ENCODE measurements at regions not wholly inside any gene's neighbourhood (a gene's known extent, or its start where the extent isn't known, plus 50 kb on each side); places are given as distances from the start of the nearest gene placed in this dataset.

GRCh38 chr6:8212720-8213434, 110.5 kb upstream of the EEF1E1 start:
- no peaks in the 10 kb centered on the region for H3K4me1 Mint-ChIP-seq
- H3K9me3 Mint-ChIP-seq = no peaks in the 10 kb centered on the region
- DNase-seq (ENCODE audit: low spot score in 2 of 2) = no peak
- ATAC-seq = no peak
- H3K4me3 Mint-ChIP-seq = no peak overlapping the region
- no peak overlapping the region for H3K27ac Mint-ChIP-seq
- H3K36me3 Mint-ChIP-seq = no peaks in the 10 kb centered on the region

- DNase-seq (ENCODE audit: low spot score in 2 of 2) (no peak), ATAC-seq (no peak)
- H3K4me3 Mint-ChIP-seq = no peak overlapping the region
- no peaks in the 10 kb centered on the region for H3K9me3 Mint-ChIP-seq
- H3K36me3 Mint-ChIP-seq = no peaks in the 10 kb centered on the region
- no peak overlapping the region for H3K27ac Mint-ChIP-seq
- H3K4me1 Mint-ChIP-seq = no peaks in the 10 kb centered on the region
Observed at GRCh38 chr6:8207869-8208191, 105.5 kb upstream of the EEF1E1 start.

- Mint-ChIP-seq H3K27ac (no peak overlapping the region), H3K4me1 (no peaks in the 10 kb centered on the region), H3K36me3 (no peaks in the 10 kb centered on the region), H3K9me3 (no peaks in the 10 kb centered on the region), H3K4me3 (no peak overlapping the region)
- DNase-seq (ENCODE audit: low spot score in 2 of 2) (no peak), ATAC-seq (no peak)
Observed at GRCh38 chr6:8207191-8207868, 105.0 kb upstream of the EEF1E1 start.

- H3K4me1 Mint-ChIP-seq = no peaks in the 10 kb centered on the region
- H3K27ac Mint-ChIP-seq = no peak overlapping the region
- no peak for ATAC-seq
- H3K4me3 Mint-ChIP-seq = no peak overlapping the region
- no peaks in the 10 kb centered on the region for H3K36me3 Mint-ChIP-seq
- no peaks in the 10 kb centered on the region for H3K9me3 Mint-ChIP-seq
- no peak for DNase-seq (ENCODE audit: low spot score in 2 of 2)
Observed at GRCh38 chr6:8203337-8203736, 101.0 kb upstream of the EEF1E1 start.

GRCh38 chr6:8201679-8202078, 99.3 kb upstream of the EEF1E1 start:
- Mint-ChIP-seq H3K36me3 (no peaks in the 10 kb centered on the region), H3K4me1 (no peaks in the 10 kb centered on the region), H3K27ac (no peak overlapping the region), H3K9me3 (no peaks in the 10 kb centered on the region), H3K4me3 (no peak overlapping the region)
- no peak for DNase-seq (ENCODE audit: low spot score in 2 of 2)
- no peak for ATAC-seq

- H3K4me1 Mint-ChIP-seq = no peaks in the 10 kb centered on the region
- no peak for ATAC-seq
Observed at GRCh38 chr6:8200255-8200654, 97.9 kb upstream of the EEF1E1 start.

GRCh38 chr6:8195714-8196102, 93.4 kb upstream of the EEF1E1 start:
- no peaks in the 10 kb centered on the region for H3K4me1 Mint-ChIP-seq

More at GRCh38 chr6:8200255-8200654, 97.9 kb upstream of the EEF1E1 start:
- Mint-ChIP-seq H3K9me3 (no peaks in the 10 kb centered on the region), H3K27ac (no peak overlapping the region), H3K36me3 (no peaks in the 10 kb centered on the region), H3K4me3 (no peak overlapping the region)
- DNase-seq (ENCODE audit: low spot score in 2 of 2) = no peak

GRCh38 chr6:8195040-8195713, 92.8 kb upstream of the EEF1E1 start:
- Mint-ChIP-seq H3K9me3 (no peaks in the 10 kb centered on the region), H3K27ac (no peak overlapping the region), H3K36me3 (no peaks in the 10 kb centered on the region), H3K4me3 (no peak overlapping the region), H3K4me1 (no peaks in the 10 kb centered on the region)
- ATAC-seq (no peak), DNase-seq (ENCODE audit: low spot score in 2 of 2) (no peak)

More at GRCh38 chr6:8195714-8196102, 93.4 kb upstream of the EEF1E1 start:
- Mint-ChIP-seq H3K9me3 (no peaks in the 10 kb centered on the region), H3K27ac (no peak overlapping the region), H3K4me3 (no peak overlapping the region), H3K36me3 (no peaks in the 10 kb centered on the region)
- ATAC-seq (no peak), DNase-seq (ENCODE audit: low spot score in 2 of 2) (no peak)

- ATAC-seq (no peak), DNase-seq (ENCODE audit: low spot score in 2 of 2) (no peak)
- Mint-ChIP-seq H3K36me3 (no peaks in the 10 kb centered on the region), H3K27ac (no peak overlapping the region), H3K4me3 (no peak overlapping the region), H3K9me3 (no peaks in the 10 kb centered on the region), H3K4me1 (no peaks in the 10 kb centered on the region)
Observed at GRCh38 chr6:8194490-8194889, 92.1 kb upstream of the EEF1E1 start.

- Mint-ChIP-seq H3K4me3 (no peak overlapping the region), H3K4me1 (no peaks in the 10 kb centered on the region), H3K27ac (no peak overlapping the region), H3K9me3 (no peaks in the 10 kb centered on the region), H3K36me3 (no peaks in the 10 kb centered on the region)
- ATAC-seq (no peak), DNase-seq (ENCODE audit: low spot score in 2 of 2) (no peak)
Observed at GRCh38 chr6:8193541-8193940, 91.2 kb upstream of the EEF1E1 start.

- no peak for DNase-seq (ENCODE audit: low spot score in 2 of 2)
- no peak overlapping the region for H3K4me3 Mint-ChIP-seq
- H3K4me1 Mint-ChIP-seq = no peaks in the 10 kb centered on the region
- no peaks in the 10 kb centered on the region for H3K36me3 Mint-ChIP-seq
- no peak for ATAC-seq
- H3K9me3 Mint-ChIP-seq = no peaks in the 10 kb centered on the region
- H3K27ac Mint-ChIP-seq = no peak overlapping the region
Observed at GRCh38 chr6:8192597-8192996, 90.2 kb upstream of the EEF1E1 start.

GRCh38 chr6:8192067-8192466, 89.7 kb upstream of the EEF1E1 start:
- ATAC-seq (no peak), DNase-seq (ENCODE audit: low spot score in 2 of 2) (no peak)
- Mint-ChIP-seq H3K36me3 (no peaks in the 10 kb centered on the region), H3K9me3 (no peaks in the 10 kb centered on the region), H3K4me3 (no peak overlapping the region), H3K4me1 (no peaks in the 10 kb centered on the region), H3K27ac (no peak overlapping the region)

- Mint-ChIP-seq H3K9me3 (no peaks in the 10 kb centered on the region), H3K4me1 (no peaks in the 10 kb centered on the region), H3K36me3 (no peaks in the 10 kb centered on the region), H3K4me3 (no peak overlapping the region), H3K27ac (no peak overlapping the region)
- ATAC-seq (no peak), DNase-seq (ENCODE audit: low spot score in 2 of 2) (no peak)
Observed at GRCh38 chr6:8191629-8192028, 89.3 kb upstream of the EEF1E1 start.

GRCh38 chr6:8187209-8187608, 84.9 kb upstream of the EEF1E1 start:
- Mint-ChIP-seq H3K4me3 (no peak overlapping the region), H3K9me3 (no peaks in the 10 kb centered on the region), H3K27ac (no peak overlapping the region), H3K4me1 (no peaks in the 10 kb centered on the region), H3K36me3 (no peaks in the 10 kb centered on the region)
- no peak for ATAC-seq
- DNase-seq (ENCODE audit: low spot score in 2 of 2) = no peak

- no peak overlapping the region for H3K27ac Mint-ChIP-seq
- DNase-seq (ENCODE audit: low spot score in 2 of 2) = no peak
- H3K4me3 Mint-ChIP-seq = no peak overlapping the region
- no peaks in the 10 kb centered on the region for H3K36me3 Mint-ChIP-seq
- no peaks in the 10 kb centered on the region for H3K9me3 Mint-ChIP-seq
- no peak for ATAC-seq
- no peaks in the 10 kb centered on the region for H3K4me1 Mint-ChIP-seq
Observed at GRCh38 chr6:8182902-8183665, 80.7 kb upstream of the EEF1E1 start.

Measured in stimulated activated effector memory CD8-positive, alpha-beta T cell treated with anti-CD3 and anti-CD28 coated beads, Interleukin-12 subunit alpha, Interleukin-12 subunit beta, amount 100 ng/mL, for 72 hours (primary cell).